ENCODE measurements at regions not wholly inside any gene's neighbourhood (a gene's known extent, or its start where the extent isn't known, plus 50 kb on each side); places are given as distances from the start of the nearest gene placed in this dataset.

- TF ChIP-seq POLR2AphosphoS5 (IDR thresholded peaks at IDR 0.05) (no peak), POLR2A (IDR thresholded peaks at IDR 0.05) (no peak), CTCF (IDR thresholded peaks at IDR 0.05 in 8 of 11, conservative IDR thresholded peaks at IDR 0.05 in 3 of 11) (no peak)
These were observed 834.1 kb upstream of the PRMT6 start for GRCh38 chr1:106222403-106222802.

GRCh38 chr1:106223213-106223612, 833.3 kb upstream of the PRMT6 start:
- Histone ChIP-seq H3K4me3 (no peak overlapping the region), H3K36me3 (no peaks in the 10 kb centered on the region), H3K4me1 (no peaks in the 10 kb centered on the region), H3K9me3 (peaks cover 0 to 6% (median 0%) of the 10 kb centered on the region in 8 donors), H3K27me3 (replicated peaks in 1 of 7) (no peaks in the 10 kb centered on the region), H3K27ac (no peak overlapping the region)
- TF ChIP-seq POLR2A (IDR thresholded peaks at IDR 0.05) = no peak
- no peak for TF ChIP-seq CTCF (IDR thresholded peaks at IDR 0.05 in 8 of 11, conservative IDR thresholded peaks at IDR 0.05 in 3 of 11)
- TF ChIP-seq POLR2AphosphoS5 (IDR thresholded peaks at IDR 0.05) = no peak
- 73 to 98% (median 93%) methylated on average over 1 of the region's 1 CpG for WGBS, 5 donors
- DNase-seq = no peak
- intact Hi-C loops (cut with DNase I; ENCODE audit: low total_unique reads) = no loop called here

More at GRCh38 chr1:106222403-106222802, 834.1 kb upstream of the PRMT6 start:
- Histone ChIP-seq H3K27ac (no peak overlapping the region), H3K4me1 (no peaks in the 10 kb centered on the region), H3K36me3 (no peaks in the 10 kb centered on the region), H3K27me3 (replicated peaks in 1 of 7) (no peaks in the 10 kb centered on the region), H3K4me3 (no peak overlapping the region), H3K9me3 (peaks cover 0 to 6% (median 0%) of the 10 kb centered on the region in 8 donors)
- intact Hi-C loops (cut with DNase I; ENCODE audit: low total_unique reads) = no loop called here
- 74 to 90% (median 82%) methylated on average over 4 of the region's 4 CpGs for WGBS, 5 donors
- no peak for DNase-seq

GRCh38 chr1:106224426-106224825, 832.0 kb upstream of the PRMT6 start:
- WGBS, 5 donors = 63 to 71% (median 66%) methylated on average over 1 of the region's 1 CpG
- intact Hi-C loops (cut with DNase I; ENCODE audit: low total_unique reads) = no loop called here

GRCh38 chr1:106225403-106225802, 831.1 kb upstream of the PRMT6 start:
- no peak for DNase-seq
- Histone ChIP-seq H3K36me3 (no peaks in the 10 kb centered on the region), H3K27ac (no peak overlapping the region), H3K27me3 (replicated peaks in 1 of 7) (no peaks in the 10 kb centered on the region), H3K4me1 (no peaks in the 10 kb centered on the region), H3K4me3 (no peak overlapping the region), H3K9me3 (peaks cover 0 to 6% (median 0%) of the 10 kb centered on the region in 8 donors)
- 69 to 80% (median 76%) methylated on average over 3 of the region's 3 CpGs for WGBS, 5 donors
- no peak for TF ChIP-seq POLR2AphosphoS5 (IDR thresholded peaks at IDR 0.05)
- no peak for TF ChIP-seq CTCF (IDR thresholded peaks at IDR 0.05 in 8 of 11, conservative IDR thresholded peaks at IDR 0.05 in 3 of 11)
- no peak for TF ChIP-seq POLR2A (IDR thresholded peaks at IDR 0.05)
- intact Hi-C loops (cut with DNase I; ENCODE audit: low total_unique reads) = no loop called here

More at GRCh38 chr1:106224426-106224825, 832.0 kb upstream of the PRMT6 start:
- Histone ChIP-seq H3K27ac (no peak overlapping the region), H3K9me3 (peaks cover 0 to 6% (median 0%) of the 10 kb centered on the region in 8 donors), H3K27me3 (replicated peaks in 1 of 7) (no peaks in the 10 kb centered on the region), H3K4me3 (no peak overlapping the region), H3K36me3 (no peaks in the 10 kb centered on the region), H3K4me1 (no peaks in the 10 kb centered on the region)
- TF ChIP-seq POLR2A (IDR thresholded peaks at IDR 0.05) = no peak
- TF ChIP-seq POLR2AphosphoS5 (IDR thresholded peaks at IDR 0.05) = no peak
- TF ChIP-seq CTCF (IDR thresholded peaks at IDR 0.05 in 8 of 11, conservative IDR thresholded peaks at IDR 0.05 in 3 of 11) = no peak
- DNase-seq = no peak
